ENCODE measurements at regions not wholly inside any gene's neighbourhood (a gene's known extent, or its start where the extent isn't known, plus 50 kb on each side); places are given as distances from the start of the nearest gene placed in this dataset.

- peaks cover 2% of the 10 kb centered on the region for H3K9me3 ChIP-seq (ENCODE audit: control insufficient read depth, low read length)
- intact Hi-C loops (cut with DNase I) = no loop called here
- WGBS, 2 donors = 96 to 99% methylated on average over 4 of the region's 4 CpGs
- no peaks in the 10 kb centered on the region for H3K27me3 ChIP-seq (ENCODE audit: control insufficient read depth in 1 of 2, insufficient read depth in 2 of 2, low read length in 1 of 2)
- ATAC-seq (ENCODE audit: low FRiP score) (no peak), DNase-seq (no peak)
- peaks cover 0 to 2% of the 10 kb centered on the region in 2 donors for H3K4me1 ChIP-seq (ENCODE audit: control insufficient read depth in 1 of 2, insufficient read depth in 2 of 2, low read length in 2 of 2)
- H3K4me3 ChIP-seq (ENCODE audit: low read length in 2 of 2) = no peak overlapping the region
- H3K36me3 ChIP-seq (ENCODE audit: control insufficient read depth in 1 of 2, insufficient read depth in 2 of 2, low read length in 1 of 2) = no peaks in the 10 kb centered on the region
- H3K27ac ChIP-seq (ENCODE audit: low read depth in 1 of 2, low read length in 2 of 2) = no peak overlapping the region
These were observed 723.9 kb downstream of the MED13L start for GRCh38 chr12:115553622-115554021.

- DNase-seq (no peak), ATAC-seq (ENCODE audit: low FRiP score) (no peak)
- no peaks in the 10 kb centered on the region for H3K27me3 ChIP-seq (ENCODE audit: control insufficient read depth in 1 of 2, insufficient read depth in 2 of 2, low read length in 1 of 2)
- H3K9me3 ChIP-seq (ENCODE audit: control insufficient read depth, low read length) = peaks cover 2% of the 10 kb centered on the region
- no peak overlapping the region for H3K27ac ChIP-seq (ENCODE audit: low read depth in 1 of 2, low read length in 2 of 2)
- intact Hi-C loops (cut with DNase I) = no loop called here
- no peaks in the 10 kb centered on the region for H3K4me1 ChIP-seq (ENCODE audit: control insufficient read depth in 1 of 2, insufficient read depth in 2 of 2, low read length in 2 of 2)
- 61 to 64% methylated on average over 2 of the region's 2 CpGs for WGBS, 2 donors
- H3K36me3 ChIP-seq (ENCODE audit: control insufficient read depth in 1 of 2, insufficient read depth in 2 of 2, low read length in 1 of 2) = no peaks in the 10 kb centered on the region
- no peak overlapping the region for H3K4me3 ChIP-seq (ENCODE audit: low read length in 2 of 2)
These were observed 734.2 kb downstream of the MED13L start for GRCh38 chr12:115543269-115543668.

- DNase-seq (no peak), ATAC-seq (ENCODE audit: low FRiP score) (no peak)
- H3K36me3 ChIP-seq (ENCODE audit: control insufficient read depth in 1 of 2, insufficient read depth in 2 of 2, low read length in 1 of 2) = no peaks in the 10 kb centered on the region
- no peak overlapping the region for H3K4me3 ChIP-seq (ENCODE audit: low read length in 2 of 2)
- H3K4me1 ChIP-seq (ENCODE audit: control insufficient read depth in 1 of 2, insufficient read depth in 2 of 2, low read length in 2 of 2) = no peaks in the 10 kb centered on the region
- H3K27ac ChIP-seq (ENCODE audit: low read depth in 1 of 2, low read length in 2 of 2) = no peak overlapping the region
- 31 to 42% methylated on average over 7 of the region's 7 CpGs for WGBS, 2 donors
- peaks cover 3% of the 10 kb centered on the region for H3K9me3 ChIP-seq (ENCODE audit: control insufficient read depth, low read length)
- intact Hi-C loops (cut with DNase I) = no loop called here
- H3K27me3 ChIP-seq (ENCODE audit: control insufficient read depth in 1 of 2, insufficient read depth in 2 of 2, low read length in 1 of 2) = no peaks in the 10 kb centered on the region
These were observed 734.8 kb downstream of the MED13L start for GRCh38 chr12:115542656-115543055.

GRCh38 chr12:115541891-115542421, 735.5 kb downstream of the MED13L start:
- Histone ChIP-seq H3K9me3 (ENCODE audit: control insufficient read depth, low read length) (peaks cover 4% of the 10 kb centered on the region), H3K27me3 (ENCODE audit: control insufficient read depth in 1 of 2, insufficient read depth in 2 of 2, low read length in 1 of 2) (no peaks in the 10 kb centered on the region), H3K36me3 (ENCODE audit: control insufficient read depth in 1 of 2, insufficient read depth in 2 of 2, low read length in 1 of 2) (no peaks in the 10 kb centered on the region), H3K27ac (ENCODE audit: low read depth in 1 of 2, low read length in 2 of 2) (no peak overlapping the region), H3K4me1 (ENCODE audit: control insufficient read depth in 1 of 2, insufficient read depth in 2 of 2, low read length in 2 of 2) (no peaks in the 10 kb centered on the region), H3K4me3 (ENCODE audit: low read length in 2 of 2) (no peak overlapping the region)
- intact Hi-C loops (cut with DNase I) = no loop called here
- DNase-seq = no peak
- WGBS, 2 donors = 52 to 54% methylated on average over 5 of the region's 5 CpGs
- ATAC-seq (ENCODE audit: low FRiP score) = no peak

- ATAC-seq (ENCODE audit: low FRiP score) (no peak), DNase-seq (no peak)
- Histone ChIP-seq H3K4me3 (ENCODE audit: low read length in 2 of 2) (no peak overlapping the region), H3K36me3 (ENCODE audit: control insufficient read depth in 1 of 2, insufficient read depth in 2 of 2, low read length in 1 of 2) (no peaks in the 10 kb centered on the region), H3K9me3 (ENCODE audit: control insufficient read depth, low read length) (peaks cover under 1% of the 10 kb centered on the region), H3K4me1 (ENCODE audit: control insufficient read depth in 1 of 2, insufficient read depth in 2 of 2, low read length in 2 of 2) (no peaks in the 10 kb centered on the region), H3K27me3 (ENCODE audit: control insufficient read depth in 1 of 2, insufficient read depth in 2 of 2, low read length in 1 of 2) (no peaks in the 10 kb centered on the region), H3K27ac (ENCODE audit: low read depth in 1 of 2, low read length in 2 of 2) (no peak overlapping the region)
- WGBS, 2 donors = 86 to 96% methylated on average over 2 of the region's 2 CpGs
- intact Hi-C loops (cut with DNase I) = no loop called here
These were observed 749.0 kb downstream of the MED13L start for GRCh38 chr12:115528466-115528865.

- intact Hi-C loops (cut with DNase I) = no loop called here
- no peaks in the 10 kb centered on the region for H3K4me1 ChIP-seq (ENCODE audit: control insufficient read depth in 1 of 2, insufficient read depth in 2 of 2, low read length in 2 of 2)
- 70 to 74% methylated on average over 8 of the region's 8 CpGs for WGBS, 2 donors
- no peak overlapping the region for H3K27ac ChIP-seq (ENCODE audit: low read depth in 1 of 2, low read length in 2 of 2)
- no peaks in the 10 kb centered on the region for H3K27me3 ChIP-seq (ENCODE audit: control insufficient read depth in 1 of 2, insufficient read depth in 2 of 2, low read length in 1 of 2)
- DNase-seq = no peak
- ATAC-seq (ENCODE audit: low FRiP score) = no peak
- H3K36me3 ChIP-seq (ENCODE audit: control insufficient read depth in 1 of 2, insufficient read depth in 2 of 2, low read length in 1 of 2) = no peaks in the 10 kb centered on the region
- peaks cover 2% of the 10 kb centered on the region for H3K9me3 ChIP-seq (ENCODE audit: control insufficient read depth, low read length)
- H3K4me3 ChIP-seq (ENCODE audit: low read length in 2 of 2) = no peak overlapping the region
These were observed 755.6 kb downstream of the MED13L start for GRCh38 chr12:115521771-115522409.

GRCh38 chr12:115519887-115520286, 757.6 kb downstream of the MED13L start:
- Histone ChIP-seq H3K9me3 (ENCODE audit: control insufficient read depth, low read length) (peaks cover 2% of the 10 kb centered on the region), H3K27ac (ENCODE audit: low read depth in 1 of 2, low read length in 2 of 2) (no peak overlapping the region), H3K4me1 (ENCODE audit: control insufficient read depth in 1 of 2, insufficient read depth in 2 of 2, low read length in 2 of 2) (no peaks in the 10 kb centered on the region), H3K4me3 (ENCODE audit: low read length in 2 of 2) (no peak overlapping the region), H3K27me3 (ENCODE audit: control insufficient read depth in 1 of 2, insufficient read depth in 2 of 2, low read length in 1 of 2) (no peaks in the 10 kb centered on the region), H3K36me3 (ENCODE audit: control insufficient read depth in 1 of 2, insufficient read depth in 2 of 2, low read length in 1 of 2) (no peaks in the 10 kb centered on the region)
- intact Hi-C loops (cut with DNase I) = no loop called here
- ATAC-seq (ENCODE audit: low FRiP score) (no peak), DNase-seq (no peak)
- whole genome bisulfite sequencing, 2 donors = 90 to 94% methylated on average over 2 of the region's 2 CpGs

GRCh38 chr12:115519359-115519758, 758.1 kb downstream of the MED13L start:
- WGBS, 2 donors = 94 to 96% methylated on average over 1 of the region's 1 CpG
- DNase-seq (no peak), ATAC-seq (ENCODE audit: low FRiP score) (no peak)
- H3K27me3 ChIP-seq (ENCODE audit: control insufficient read depth in 1 of 2, insufficient read depth in 2 of 2, low read length in 1 of 2) = no peaks in the 10 kb centered on the region
- intact Hi-C loops (cut with DNase I) = no loop called here
- no peaks in the 10 kb centered on the region for H3K4me1 ChIP-seq (ENCODE audit: control insufficient read depth in 1 of 2, insufficient read depth in 2 of 2, low read length in 2 of 2)
- no peak overlapping the region for H3K4me3 ChIP-seq (ENCODE audit: low read length in 2 of 2)
- H3K36me3 ChIP-seq (ENCODE audit: control insufficient read depth in 1 of 2, insufficient read depth in 2 of 2, low read length in 1 of 2) = no peaks in the 10 kb centered on the region
- no peak overlapping the region for H3K27ac ChIP-seq (ENCODE audit: low read depth in 1 of 2, low read length in 2 of 2)
- peaks cover 2% of the 10 kb centered on the region for H3K9me3 ChIP-seq (ENCODE audit: control insufficient read depth, low read length)

GRCh38 chr12:115517913-115518312, 759.6 kb downstream of the MED13L start:
- DNase-seq (no peak), ATAC-seq (ENCODE audit: low FRiP score) (no peak)
- intact Hi-C loops (cut with DNase I) = no loop called here
- Histone ChIP-seq H3K9me3 (ENCODE audit: control insufficient read depth, low read length) (peaks cover 4% of the 10 kb centered on the region), H3K27ac (ENCODE audit: low read depth in 1 of 2, low read length in 2 of 2) (no peak overlapping the region), H3K4me3 (ENCODE audit: low read length in 2 of 2) (no peak overlapping the region), H3K36me3 (ENCODE audit: control insufficient read depth in 1 of 2, insufficient read depth in 2 of 2, low read length in 1 of 2) (no peaks in the 10 kb centered on the region), H3K27me3 (ENCODE audit: control insufficient read depth in 1 of 2, insufficient read depth in 2 of 2, low read length in 1 of 2) (peaks cover 0 to 2% of the 10 kb centered on the region in 2 donors), H3K4me1 (ENCODE audit: control insufficient read depth in 1 of 2, insufficient read depth in 2 of 2, low read length in 2 of 2) (no peaks in the 10 kb centered on the region)
- 84 to 98% methylated on average over 4 of the region's 4 CpGs for WGBS, 2 donors

Data from aorta (tissue), 5 donors.